ENCODE measurements at regions not wholly inside any gene's neighbourhood (a gene's known extent, or its start where the extent isn't known, plus 50 kb on each side); places are given as distances from the start of the nearest gene placed in this dataset.

DNA sequence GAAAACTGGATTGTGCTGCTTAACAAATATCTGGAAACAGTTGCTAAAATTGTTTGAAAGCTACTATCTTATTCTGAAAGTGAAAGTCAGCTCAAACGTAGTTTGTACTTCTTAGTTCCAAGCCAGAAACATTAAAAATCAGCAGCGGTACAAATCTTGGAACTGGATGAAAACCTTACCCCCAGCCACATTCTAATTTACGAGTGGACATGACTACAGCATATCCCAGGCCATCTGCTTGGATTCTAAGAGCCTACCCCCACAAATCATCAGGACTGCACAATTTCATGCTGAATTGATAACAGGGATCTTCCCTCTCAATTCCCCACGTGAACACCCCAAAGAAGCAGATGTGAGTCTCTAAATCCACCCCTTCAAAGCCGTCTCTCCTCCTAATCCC, 158.7 kb upstream of the NCKAP5 start:
- Histone ChIP-seq H3K27ac (ENCODE audit: low read length) (no peak overlapping the region), H3K4me1 (ENCODE audit: control insufficient read depth in 1 of 2, extremely low read depth in 1 of 2, insufficient read depth in 2 of 2, low read length in 2 of 2) (no peaks in the 10 kb centered on the region), H3K4me3 (ENCODE audit: control insufficient read depth in 1 of 2, extremely low read depth in 1 of 2, low read length in 1 of 2) (no peak overlapping the region), H3K27me3 (replicated peaks in 1 of 2; ENCODE audit: control insufficient read depth in 2 of 2, extremely low read depth in 1 of 2, insufficient read depth in 2 of 2, low read length in 1 of 2) (no peaks in the 10 kb centered on the region), H3K9me3 (no peaks in the 10 kb centered on the region), H3K36me3 (ENCODE audit: control insufficient read depth in 2 of 2, extremely low read depth in 1 of 2, insufficient read depth in 1 of 2, low read length in 1 of 2) (no peaks in the 10 kb centered on the region)
- DNase-seq (no peak), ATAC-seq (replicated peaks in 1 of 4) (no peak)
- no peak overlapping the region for H3K27ac Mint-ChIP-seq
- H3K36me3 Mint-ChIP-seq, result no peaks in the 10 kb centered on the region
- peaks cover 0 to 5% (median 0%) of the 10 kb centered on the region in 3 donors for H3K9me3 Mint-ChIP-seq
- H3K4me1 Mint-ChIP-seq, result peaks cover 0 to 4% (median 0%) of the 10 kb centered on the region in 3 donors
- WGBS (ENCODE audit: insufficient coverage), result 66% methylated on average over 5 of the region's 5 CpGs
- H3K4me3 Mint-ChIP-seq, result no peak overlapping the region
- POLR2A ChIA-PET, result no interaction called here
- peaks cover 0 to 4% of the 10 kb centered on the region in 2 donors for H3K27me3 Mint-ChIP-seq
- CTCF ChIA-PET, result no interaction called here

DNA sequence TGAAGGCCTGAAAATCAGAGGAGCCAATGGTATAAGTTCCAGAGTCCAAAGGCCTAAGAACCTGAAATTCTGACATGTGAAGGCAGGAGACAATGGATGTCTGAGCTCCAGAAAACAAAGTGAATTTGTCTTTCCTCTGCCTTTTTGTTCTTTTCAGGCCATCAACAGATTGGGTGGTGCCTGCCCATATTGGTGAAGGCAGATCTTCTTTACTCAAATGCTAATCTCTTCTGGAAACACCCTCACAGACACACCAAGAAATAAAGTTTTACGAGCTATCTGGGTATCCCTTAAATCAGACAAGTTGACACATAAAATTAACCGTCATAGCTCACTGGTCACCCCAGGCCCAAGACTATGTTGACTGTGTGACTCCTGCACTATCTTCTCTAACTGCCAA, 163.8 kb upstream of the NCKAP5 start:
- ATAC-seq (replicated peaks in 1 of 4) (no peak), DNase-seq (no peak)
- ChIA-PET POLR2A (no interaction called here), CTCF (no interaction called here)
- Mint-ChIP-seq H3K4me1 (peaks cover 0 to 3% (median 0%) of the 10 kb centered on the region in 3 donors), H3K9me3 (peaks cover 0 to 13% (median 6%) of the 10 kb centered on the region in 3 donors), H3K27me3 (peaks cover 0 to 11% of the 10 kb centered on the region in 2 donors), H3K36me3 (no peaks in the 10 kb centered on the region), H3K27ac (no peak overlapping the region), H3K4me3 (no peak overlapping the region)
- Histone ChIP-seq H3K36me3 (ENCODE audit: control insufficient read depth in 2 of 2, extremely low read depth in 1 of 2, insufficient read depth in 1 of 2, low read length in 1 of 2) (no peaks in the 10 kb centered on the region), H3K9me3 (no peaks in the 10 kb centered on the region), H3K4me1 (ENCODE audit: control insufficient read depth in 1 of 2, extremely low read depth in 1 of 2, insufficient read depth in 2 of 2, low read length in 2 of 2) (no peaks in the 10 kb centered on the region), H3K27me3 (replicated peaks in 1 of 2; ENCODE audit: control insufficient read depth in 2 of 2, extremely low read depth in 1 of 2, insufficient read depth in 2 of 2, low read length in 1 of 2) (no peaks in the 10 kb centered on the region), H3K27ac (ENCODE audit: low read length) (no peak overlapping the region), H3K4me3 (ENCODE audit: control insufficient read depth in 1 of 2, extremely low read depth in 1 of 2, low read length in 1 of 2) (no peak overlapping the region)
- WGBS (ENCODE audit: insufficient coverage), result 100% methylated on average over 2 of the region's 2 CpGs

DNA sequence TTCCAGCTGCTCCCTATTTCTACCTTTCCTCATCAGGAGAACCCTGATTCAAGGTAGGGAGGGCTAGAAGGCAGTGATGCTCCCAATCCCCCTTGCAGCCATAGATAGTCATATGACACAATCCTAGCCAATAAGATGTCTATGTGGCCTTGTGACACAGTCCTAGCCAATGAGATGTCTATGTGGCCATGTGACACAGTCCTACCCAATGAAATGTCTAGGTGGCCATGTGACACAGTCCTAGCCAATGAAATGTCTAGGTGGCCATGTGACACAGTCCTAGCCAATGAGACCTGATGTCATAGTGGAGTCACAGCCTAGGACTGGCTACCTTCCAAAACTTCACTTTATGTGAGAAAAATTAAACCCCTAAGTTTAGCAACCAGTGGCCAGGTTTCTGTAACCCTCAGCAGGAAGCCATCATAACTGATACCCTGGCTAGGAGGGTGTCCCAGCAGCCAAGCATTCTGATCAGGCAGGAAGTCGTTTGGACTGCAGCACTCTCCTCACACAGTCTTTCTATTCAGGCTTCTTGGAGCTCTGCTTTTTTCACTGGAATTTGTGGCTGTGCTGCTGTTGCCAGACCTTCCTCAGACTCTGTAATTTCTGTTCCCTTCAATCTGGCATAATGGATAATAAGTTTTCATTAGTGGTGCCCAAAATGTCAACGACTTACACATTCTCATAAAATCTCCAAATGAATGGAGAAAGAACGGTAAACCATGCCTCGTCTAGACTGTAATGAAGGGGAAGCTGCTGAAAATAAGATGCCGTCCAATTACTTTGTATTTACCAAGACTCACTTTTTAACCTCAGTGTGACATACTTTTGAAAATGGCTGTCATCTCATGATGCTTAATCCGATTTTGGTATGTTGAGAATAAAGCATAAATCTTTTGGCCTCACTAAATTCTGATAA, 165.0 kb upstream of the NCKAP5 start:
- WGBS (ENCODE audit: insufficient coverage), result no CpG with 5 or more reads among the region's 6 CpGs
- CTCF ChIA-PET, result no interaction called here
- POLR2A ChIA-PET, result no interaction called here
- peaks cover 0 to 8% (median 6%) of the 10 kb centered on the region in 3 donors for H3K9me3 Mint-ChIP-seq
- Histone ChIP-seq H3K4me1 (ENCODE audit: control insufficient read depth in 1 of 2, extremely low read depth in 1 of 2, insufficient read depth in 2 of 2, low read length in 2 of 2) (no peaks in the 10 kb centered on the region), H3K27ac (ENCODE audit: low read length) (no peak overlapping the region), H3K9me3 (no peaks in the 10 kb centered on the region), H3K27me3 (replicated peaks in 1 of 2; ENCODE audit: control insufficient read depth in 2 of 2, extremely low read depth in 1 of 2, insufficient read depth in 2 of 2, low read length in 1 of 2) (no peaks in the 10 kb centered on the region), H3K4me3 (ENCODE audit: control insufficient read depth in 1 of 2, extremely low read depth in 1 of 2, low read length in 1 of 2) (no peak overlapping the region), H3K36me3 (ENCODE audit: control insufficient read depth in 2 of 2, extremely low read depth in 1 of 2, insufficient read depth in 1 of 2, low read length in 1 of 2) (no peaks in the 10 kb centered on the region)
- no peak for ATAC-seq (replicated peaks in 1 of 4)
- H3K4me3 Mint-ChIP-seq, result no peak overlapping the region
- no peak for DNase-seq
- peaks cover 0 to 7% of the 10 kb centered on the region in 2 donors for H3K27me3 Mint-ChIP-seq
- no peaks in the 10 kb centered on the region for H3K36me3 Mint-ChIP-seq
- H3K27ac Mint-ChIP-seq, result no peak overlapping the region
- no peaks in the 10 kb centered on the region for H3K4me1 Mint-ChIP-seq

DNA sequence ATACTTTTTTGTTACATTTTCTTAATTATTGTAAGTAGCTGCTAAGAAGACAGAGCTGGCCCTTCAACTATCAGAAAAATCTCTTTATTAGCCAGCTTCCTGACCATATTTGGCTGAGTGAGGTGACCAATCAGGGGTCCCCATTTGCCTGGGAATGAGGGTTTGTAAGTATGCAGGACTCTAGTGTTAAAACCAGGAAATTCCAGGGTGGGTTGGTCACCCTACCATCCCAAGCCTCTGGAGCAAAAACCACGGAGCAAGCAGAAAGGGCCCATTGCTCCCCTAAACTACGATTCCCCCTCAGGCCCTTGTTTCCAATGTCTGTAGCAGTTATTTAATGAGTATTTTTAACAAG, 165.6 kb upstream of the NCKAP5 start:
- H3K27ac ChIP-seq (ENCODE audit: low read length), result no peak overlapping the region
- H3K4me3 ChIP-seq (ENCODE audit: control insufficient read depth in 1 of 2, extremely low read depth in 1 of 2, low read length in 1 of 2), result no peak overlapping the region
- DNase-seq (no peak), ATAC-seq (replicated peaks in 1 of 4) (no peak)
- no peak overlapping the region for H3K27ac Mint-ChIP-seq
- ChIA-PET POLR2A (no interaction called here), CTCF (no interaction called here)
- H3K36me3 ChIP-seq (ENCODE audit: control insufficient read depth in 2 of 2, extremely low read depth in 1 of 2, insufficient read depth in 1 of 2, low read length in 1 of 2), result no peaks in the 10 kb centered on the region
- H3K9me3 ChIP-seq, result no peaks in the 10 kb centered on the region
- H3K4me1 ChIP-seq (ENCODE audit: control insufficient read depth in 1 of 2, extremely low read depth in 1 of 2, insufficient read depth in 2 of 2, low read length in 2 of 2), result no peaks in the 10 kb centered on the region
- no CpG with 5 or more reads among the region's 2 CpGs for WGBS (ENCODE audit: insufficient coverage)
- H3K4me3 Mint-ChIP-seq, result no peak overlapping the region
- peaks cover 0 to 8% (median 6%) of the 10 kb centered on the region in 3 donors for H3K9me3 Mint-ChIP-seq
- H3K27me3 Mint-ChIP-seq, result peaks cover 0 to 7% of the 10 kb centered on the region in 2 donors
- no peaks in the 10 kb centered on the region for H3K4me1 Mint-ChIP-seq
- H3K27me3 ChIP-seq (replicated peaks in 1 of 2; ENCODE audit: control insufficient read depth in 2 of 2, extremely low read depth in 1 of 2, insufficient read depth in 2 of 2, low read length in 1 of 2), result no peaks in the 10 kb centered on the region
- no peaks in the 10 kb centered on the region for H3K36me3 Mint-ChIP-seq

DNA sequence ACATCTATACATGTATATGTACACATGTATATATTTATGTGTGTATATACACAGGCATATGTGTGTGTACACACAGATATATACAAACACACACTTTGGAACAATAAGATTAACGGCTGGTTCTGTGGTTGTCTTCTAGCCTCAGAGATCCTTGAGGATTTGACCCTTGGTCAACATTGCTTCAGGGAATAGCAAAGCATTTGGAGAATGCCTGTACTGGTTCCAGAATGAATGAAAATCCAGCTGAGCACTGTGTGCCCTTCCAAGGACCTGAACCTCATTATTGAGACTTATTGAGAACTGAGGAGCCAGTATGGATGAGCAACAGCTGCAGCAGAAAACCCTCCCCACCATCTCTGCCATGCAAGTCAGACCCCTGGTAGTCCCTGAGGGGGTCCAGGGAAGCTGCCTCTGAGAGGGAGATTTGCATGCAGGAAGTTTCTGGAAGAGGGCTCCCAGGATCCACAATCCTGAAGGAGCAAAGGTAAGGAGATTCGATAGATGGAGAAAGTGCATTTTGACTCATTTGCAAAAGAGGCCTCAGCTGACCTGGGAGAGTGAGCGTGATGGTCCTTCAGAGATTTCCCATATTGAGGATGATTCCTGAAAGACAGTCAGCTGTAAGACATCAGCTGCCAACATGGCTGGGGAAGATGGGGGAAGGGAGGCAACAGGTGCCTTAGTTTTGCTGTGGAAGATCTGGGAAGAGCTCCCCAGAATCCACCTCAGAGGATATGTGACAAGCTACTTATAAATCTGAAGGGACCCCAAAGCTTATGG, 166.6 kb upstream of the NCKAP5 start:
- H3K4me1 Mint-ChIP-seq, result no peaks in the 10 kb centered on the region
- ATAC-seq (replicated peaks in 1 of 4), result no peak
- DNase-seq, result no peak
- no peak overlapping the region for H3K27ac Mint-ChIP-seq
- H3K9me3 Mint-ChIP-seq, result peaks cover 0 to 8% (median 6%) of the 10 kb centered on the region in 3 donors
- H3K27me3 Mint-ChIP-seq, result peaks cover 0 to 7% of the 10 kb centered on the region in 2 donors
- no peaks in the 10 kb centered on the region for H3K36me3 Mint-ChIP-seq
- CTCF ChIA-PET, result no interaction called here
- Histone ChIP-seq H3K9me3 (no peaks in the 10 kb centered on the region), H3K36me3 (ENCODE audit: control insufficient read depth in 2 of 2, extremely low read depth in 1 of 2, insufficient read depth in 1 of 2, low read length in 1 of 2) (no peaks in the 10 kb centered on the region), H3K27ac (ENCODE audit: low read length) (no peak overlapping the region), H3K4me1 (ENCODE audit: control insufficient read depth in 1 of 2, extremely low read depth in 1 of 2, insufficient read depth in 2 of 2, low read length in 2 of 2) (no peaks in the 10 kb centered on the region), H3K4me3 (ENCODE audit: control insufficient read depth in 1 of 2, extremely low read depth in 1 of 2, low read length in 1 of 2) (no peak overlapping the region), H3K27me3 (replicated peaks in 1 of 2; ENCODE audit: control insufficient read depth in 2 of 2, extremely low read depth in 1 of 2, insufficient read depth in 2 of 2, low read length in 1 of 2) (no peaks in the 10 kb centered on the region)
- WGBS (ENCODE audit: insufficient coverage), result 75% methylated on average over 2 of the region's 3 CpGs
- POLR2A ChIA-PET, result no interaction called here
- H3K4me3 Mint-ChIP-seq, result no peak overlapping the region

DNA sequence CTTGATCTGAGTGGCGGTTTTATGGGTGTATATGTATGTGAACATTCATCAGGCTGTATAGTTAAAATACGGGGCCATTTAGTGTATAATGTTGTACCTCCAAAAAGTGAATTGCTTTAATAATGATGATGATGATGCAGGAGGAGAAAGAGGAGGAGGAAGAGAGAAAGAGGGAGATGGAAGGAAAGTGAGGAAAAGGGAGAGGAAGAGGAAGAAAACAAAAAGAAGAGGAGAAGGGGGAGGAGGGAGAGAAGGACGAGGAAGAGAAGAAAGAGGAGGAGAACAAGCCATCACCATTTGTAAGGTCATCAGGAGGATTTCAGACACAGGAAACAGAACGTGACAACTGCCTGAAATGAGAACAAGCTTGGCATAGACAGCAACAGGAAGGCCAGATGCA, 168.4 kb upstream of the NCKAP5 start:
- Mint-ChIP-seq H3K27ac (no peak overlapping the region), H3K4me1 (no peaks in the 10 kb centered on the region), H3K9me3 (peaks cover 0 to 11% (median 6%) of the 10 kb centered on the region in 3 donors), H3K27me3 (peaks cover 0 to 7% of the 10 kb centered on the region in 2 donors), H3K4me3 (no peak overlapping the region), H3K36me3 (no peaks in the 10 kb centered on the region)
- POLR2A ChIA-PET, result no interaction called here
- WGBS (ENCODE audit: insufficient coverage), result 49% methylated on average over 4 of the region's 4 CpGs
- Histone ChIP-seq H3K36me3 (ENCODE audit: control insufficient read depth in 2 of 2, extremely low read depth in 1 of 2, insufficient read depth in 1 of 2, low read length in 1 of 2) (no peaks in the 10 kb centered on the region), H3K27me3 (replicated peaks in 1 of 2; ENCODE audit: control insufficient read depth in 2 of 2, extremely low read depth in 1 of 2, insufficient read depth in 2 of 2, low read length in 1 of 2) (no peaks in the 10 kb centered on the region), H3K4me1 (ENCODE audit: control insufficient read depth in 1 of 2, extremely low read depth in 1 of 2, insufficient read depth in 2 of 2, low read length in 2 of 2) (no peaks in the 10 kb centered on the region), H3K27ac (ENCODE audit: low read length) (no peak overlapping the region), H3K9me3 (no peaks in the 10 kb centered on the region), H3K4me3 (ENCODE audit: control insufficient read depth in 1 of 2, extremely low read depth in 1 of 2, low read length in 1 of 2) (no peak overlapping the region)
- ATAC-seq (replicated peaks in 1 of 4) (no peak), DNase-seq (no peak)
- CTCF ChIA-PET, result no interaction called here

All from T-cell (primary cell).